GM23338 (cell line): ENCODE measurements at regions not wholly inside any gene's neighbourhood (a gene's known extent, or its start where the extent isn't known, plus 50 kb on each side); places are given as distances from the start of the nearest gene placed in this dataset.

Source experiments
- ATAC-seq: fragments of 200-7000 bp; cut with Tn5 transposase; 3 replicates; pipeline ENCODE4 v1.9.1; 2020
- DNase-seq: peaks from one replicate; pipeline ENCODE4 v3.0.0-alpha.2; 2015; ENCODE audit warnings: low spot score
- H2AFZ ChIP-seq: fragments of 200-600 bp; sonication (generic); 2 replicates; pipeline ENCODE4 v1.8.0; 2016; ENCODE audit warnings: antibody characterized with exemption, mild to moderate bottlenecking, moderate library complexity
- H3F3A ChIP-seq: fragments of 200-600 bp; sonication (generic); replicated peaks from 2 replicates; pipeline ENCODE4 v1.8.0; 2017; ENCODE audit warnings: antibody characterized with exemption, mixed run types, low read depth
- H3K27ac ChIP-seq: fragments of 200-600 bp; sonication (generic); 2 replicates; pipeline ENCODE4 v1.6.1; 2016; ENCODE audit warnings: low read depth
- H3K27me3 ChIP-seq: fragments of 200-600 bp; sonication (generic); 2 replicates; pipeline ENCODE4 v1.8.0; 2016; ENCODE audit warnings: mild to moderate bottlenecking, mixed run types, moderate library complexity; ENCODE audit not compliant: insufficient read depth
- H3K36me3 ChIP-seq: fragments of 200-600 bp; sonication (generic); 2 replicates; pipeline ENCODE4 v1.8.0; 2016; ENCODE audit warnings: mild to moderate bottlenecking; ENCODE audit not compliant: insufficient read depth
- H3K4me1 ChIP-seq: fragments of 200-600 bp; sonication (generic); 2 replicates; pipeline ENCODE4 v1.8.0; 2016; ENCODE audit warnings: mild to moderate bottlenecking, moderate library complexity; ENCODE audit not compliant: insufficient read depth
- H3K4me2 ChIP-seq: fragments of 200-600 bp; sonication (generic); 2 replicates; pipeline ENCODE4 v1.7.1; 2017; ENCODE audit warnings: mixed run types
- H3K4me3 ChIP-seq: fragments of 200-600 bp; sonication (generic); 2 replicates; pipeline ENCODE4 v1.6.1; 2016; ENCODE audit warnings: mixed run types
- H3K79me2 ChIP-seq: fragments of 200-600 bp; sonication (generic); replicated peaks from 2 replicates; pipeline ENCODE4 v1.8.0; 2017; ENCODE audit warnings: mild to moderate bottlenecking; ENCODE audit not compliant: insufficient read depth
- H3K9me2 ChIP-seq: fragments of 200-600 bp; sonication (generic); 2 replicates; pipeline ENCODE4 v1.8.0; 2017; ENCODE audit not compliant: insufficient read depth
- H4K20me1 ChIP-seq: fragments of 200-600 bp; sonication (generic); replicated peaks from 2 replicates; pipeline ENCODE4 v1.8.0; 2017; ENCODE audit warnings: mild to moderate bottlenecking; ENCODE audit not compliant: insufficient read depth
- H3K27ac Mint-ChIP-seq: 2 replicates; pipeline ENCODE4 v1.8.0; 2020; ENCODE audit warnings: inconsistent platforms, mild to moderate bottlenecking, moderate library complexity, mixed read lengths
- H3K27me3 Mint-ChIP-seq: 3 replicates; pipeline ENCODE4 v1.8.0; 2022; ENCODE audit warnings: low read depth, mild to moderate bottlenecking, moderate library complexity, mixed read lengths, inconsistent platforms; ENCODE audit not compliant: insufficient read depth, poor library complexity
- H3K36me3 Mint-ChIP-seq: 3 replicates; pipeline ENCODE4 v1.8.0; 2021; ENCODE audit warnings: low read depth, mild to moderate bottlenecking, inconsistent platforms, moderate library complexity, mixed read lengths
- H3K4me1 Mint-ChIP-seq: 3 replicates; pipeline ENCODE4 v1.8.0; 2020; ENCODE audit warnings: mild to moderate bottlenecking, inconsistent platforms, mixed read lengths
- H3K4me3 Mint-ChIP-seq: 3 replicates; pipeline ENCODE4 v1.8.0; 2021; ENCODE audit warnings: moderate library complexity, mild to moderate bottlenecking, inconsistent platforms, mixed read lengths
- H3K9me3 Mint-ChIP-seq: 3 replicates; pipeline ENCODE4 v1.8.0; 2020; ENCODE audit warnings: moderate library complexity, mild to moderate bottlenecking, inconsistent platforms, mixed read lengths
- CREB1 ChIP-seq: fragments of 250-450 bp; sonication (Bioruptor Pico); IDR thresholded peaks from 2 replicates; pipeline ENCODE4 v1.5.0; 2020; ENCODE audit warnings: low read depth, mild to moderate bottlenecking, moderate library complexity
- CTCF ChIP-seq, 2 experiments: fragments of 200-600 bp in 1 of 2; sonication (generic) in 1 of 2; conservative IDR thresholded peaks; 2 replicates each; pipeline versions ENCODE4 v1.5.1 to v1.6.1; 2016 to 2017; ENCODE audit warnings: antibody characterized with exemption in 2 of 2, low read depth in 2 of 2, mild to moderate bottlenecking in 2 of 2, moderate library complexity in 1 of 2
- ETS1 ChIP-seq: IDR thresholded peaks from 2 replicates; pipeline ENCODE4 v1.6.1; 2016; ENCODE audit warnings: antibody characterized with exemption
- EZH2 ChIP-seq: fragments of 200-600 bp; sonication (generic); IDR thresholded peaks from one replicate; pipeline ENCODE4 v1.8.0; 2017; ENCODE audit warnings: antibody characterized with exemption, mild to moderate bottlenecking, low read depth; ENCODE audit not compliant: unreplicated experiment
- EZH2phosphoT487 ChIP-seq: fragments of 200-600 bp; sonication (generic); IDR thresholded peaks from one replicate; pipeline ENCODE4 v1.8.1; 2018; ENCODE audit warnings: antibody characterized with exemption; ENCODE audit not compliant: unreplicated experiment
- JUNB ChIP-seq: IDR thresholded peaks from one replicate; pipeline ENCODE4 v1.6.1; 2016; ENCODE audit warnings: antibody characterized with exemption; ENCODE audit not compliant: unreplicated experiment
- NANOG ChIP-seq: IDR thresholded peaks from 2 replicates; pipeline ENCODE4 v1.6.1; 2016; ENCODE audit warnings: antibody characterized with exemption, borderline replicate concordance
- POLR2AphosphoS5 ChIP-seq: IDR thresholded peaks from 2 replicates; pipeline ENCODE4 v1.6.1; 2016; ENCODE audit warnings: antibody characterized with exemption, low read depth
- REST ChIP-seq: IDR thresholded peaks from one replicate; pipeline ENCODE4 v1.6.1; 2018; ENCODE audit warnings: antibody characterized with exemption; ENCODE audit not compliant: unreplicated experiment
- STAT1 ChIP-seq: IDR thresholded peaks from one replicate; pipeline ENCODE4 v1.6.1; 2016; ENCODE audit warnings: antibody characterized with exemption; ENCODE audit not compliant: unreplicated experiment
- ZNF114 ChIP-seq: fragments of 250-450 bp; sonication (Bioruptor Pico); IDR thresholded peaks from 2 replicates; pipeline ENCODE4 v1.5.0; 2020; ENCODE audit warnings: mild to moderate bottlenecking, moderate library complexity
- ZNF331 ChIP-seq: fragments of 250-450 bp; sonication (Bioruptor Pico); IDR thresholded peaks from 2 replicates; pipeline ENCODE4 v1.5.0; 2020; ENCODE audit warnings: low read depth, mild to moderate bottlenecking, moderate library complexity
- ZNF462 ChIP-seq: fragments of 250-450 bp; sonication (Bioruptor Pico); IDR thresholded peaks from 2 replicates; pipeline ENCODE4 v1.5.0; 2020; ENCODE audit warnings: mild to moderate bottlenecking, moderate library complexity

- Histone ChIP-seq H3F3A (no peaks in the 10 kb centered on the region), H4K20me1 (no peaks in the 10 kb centered on the region), H2AFZ (no peak overlapping the region), H3K27ac (no peak overlapping the region), H3K4me2 (no peak overlapping the region), H3K4me1 (no peaks in the 10 kb centered on the region), H3K27me3 (no peaks in the 10 kb centered on the region), H3K4me3 (no peak overlapping the region), H3K79me2 (no peaks in the 10 kb centered on the region), H3K9me2 (no peaks in the 10 kb centered on the region), H3K36me3 (no peaks in the 10 kb centered on the region)
- peaks cover 6% of the 10 kb centered on the region; the same call in 1 of the 3 replicates for H3K4me1 Mint-ChIP-seq
- H3K4me3 Mint-ChIP-seq: no peak overlapping the region
- no peak overlapping the region for H3K27ac Mint-ChIP-seq
- no peaks in the 10 kb centered on the region for H3K36me3 Mint-ChIP-seq
- TF ChIP-seq CREB1 (CRISPR knock-in tag): no peak
- TF ChIP-seq ETS1: no peak
- no peak for TF ChIP-seq ZNF114 (CRISPR knock-in tag)
- no peak for TF ChIP-seq JUNB
- no peak for TF ChIP-seq NANOG
- TF ChIP-seq ZNF462 (CRISPR knock-in tag): no peak
- TF ChIP-seq EZH2phosphoT487: no peak
- no peak for TF ChIP-seq EZH2
- no peak for TF ChIP-seq REST
- TF ChIP-seq ZNF331 (CRISPR knock-in tag): no peak
- no peak for TF ChIP-seq CTCF (conservative IDR thresholded peaks at IDR 0.05; ENCODE audit: low read depth in 2 of 2)
- no peak for TF ChIP-seq POLR2AphosphoS5
- TF ChIP-seq STAT1: no peak
- DNase-seq (no peak), ATAC-seq (no peak)
- no peaks in the 10 kb centered on the region for H3K9me3 Mint-ChIP-seq
- H3K27me3 Mint-ChIP-seq: peaks cover 4% of the 10 kb centered on the region
These were observed 78.7 kb upstream of the TINAGL1 start for GRCh38 chr1:31497601-31498000.
